ENCODE measurements at regions not wholly inside any gene's neighbourhood (a gene's known extent, or its start where the extent isn't known, plus 50 kb on each side); places are given as distances from the start of the nearest gene placed in this dataset.

DNA sequence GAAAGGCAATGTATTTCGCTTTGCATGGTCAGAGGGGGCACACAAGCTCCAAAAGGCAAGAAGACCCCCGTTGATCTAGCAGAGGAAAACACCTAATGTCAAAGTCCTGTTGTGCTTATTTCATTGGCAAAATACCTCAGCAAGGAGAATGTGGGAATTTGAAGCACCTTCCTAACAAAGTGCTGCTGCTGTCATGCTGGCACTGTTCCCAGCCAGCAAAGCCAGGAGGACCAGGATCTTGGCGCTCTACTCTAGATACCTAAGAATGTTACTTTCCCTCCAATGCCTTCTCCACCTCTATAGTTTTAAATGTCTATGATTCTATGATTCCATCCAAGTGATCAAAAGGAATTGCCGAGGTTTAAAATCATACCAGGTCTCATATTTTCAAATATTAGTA, 867.9 kb upstream of the POU3F3 start:
- no peak overlapping the region for H3K27ac ChIP-seq
- no peak overlapping the region for H3K4me3 ChIP-seq
- H3K4me1 ChIP-seq: no peaks in the 10 kb centered on the region
- no peak for DNase-seq
- H3K27me3 ChIP-seq: no peaks in the 10 kb centered on the region
- TF ChIP-seq POLR2A (IDR thresholded peaks at IDR 0.05): no peak
- TF ChIP-seq, protein P1, sequence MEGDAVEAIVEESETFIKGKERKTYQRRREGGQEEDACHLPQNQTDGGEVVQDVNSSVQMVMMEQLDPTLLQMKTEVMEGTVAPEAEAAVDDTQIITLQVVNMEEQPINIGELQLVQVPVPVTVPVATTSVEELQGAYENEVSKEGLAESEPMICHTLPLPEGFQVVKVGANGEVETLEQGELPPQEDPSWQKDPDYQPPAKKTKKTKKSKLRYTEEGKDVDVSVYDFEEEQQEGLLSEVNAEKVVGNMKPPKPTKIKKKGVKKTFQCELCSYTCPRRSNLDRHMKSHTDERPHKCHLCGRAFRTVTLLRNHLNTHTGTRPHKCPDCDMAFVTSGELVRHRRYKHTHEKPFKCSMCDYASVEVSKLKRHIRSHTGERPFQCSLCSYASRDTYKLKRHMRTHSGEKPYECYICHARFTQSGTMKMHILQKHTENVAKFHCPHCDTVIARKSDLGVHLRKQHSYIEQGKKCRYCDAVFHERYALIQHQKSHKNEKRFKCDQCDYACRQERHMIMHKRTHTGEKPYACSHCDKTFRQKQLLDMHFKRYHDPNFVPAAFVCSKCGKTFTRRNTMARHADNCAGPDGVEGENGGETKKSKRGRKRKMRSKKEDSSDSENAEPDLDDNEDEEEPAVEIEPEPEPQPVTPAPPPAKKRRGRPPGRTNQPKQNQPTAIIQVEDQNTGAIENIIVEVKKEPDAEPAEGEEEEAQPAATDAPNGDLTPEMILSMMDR (IDR thresholded peaks at IDR 0.05): no peak
- H3K9me3 ChIP-seq: no peaks in the 10 kb centered on the region
- no peaks in the 10 kb centered on the region for H3K36me3 ChIP-seq

DNA sequence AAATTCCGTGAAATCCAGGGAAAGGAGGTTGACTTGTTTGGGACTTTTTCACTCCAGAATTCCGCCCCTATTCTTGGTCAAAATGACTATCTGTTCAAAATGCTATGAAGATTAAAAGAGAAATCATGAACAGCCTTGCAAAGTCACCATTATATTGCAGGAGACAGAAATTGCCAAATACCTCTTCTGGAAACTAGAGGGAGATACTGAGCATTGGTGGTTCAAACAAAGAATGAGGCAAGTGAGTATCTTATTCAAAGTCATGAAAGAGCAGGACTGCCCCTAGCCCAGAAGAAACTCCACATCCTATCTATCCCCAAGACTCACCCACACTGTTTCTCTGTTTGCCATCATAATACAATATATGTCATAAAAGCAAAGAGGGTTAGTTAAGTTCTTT, 862.3 kb upstream of the POU3F3 start:
- no peaks in the 10 kb centered on the region for H3K36me3 ChIP-seq
- no peak for TF ChIP-seq POLR2A (IDR thresholded peaks at IDR 0.05)
- TF ChIP-seq, protein P1 (IDR thresholded peaks at IDR 0.05): no peak
- no peak for DNase-seq
- H3K27me3 ChIP-seq: no peaks in the 10 kb centered on the region
- H3K27ac ChIP-seq: no peak overlapping the region
- H3K4me3 ChIP-seq: no peak overlapping the region
- no peaks in the 10 kb centered on the region for H3K4me1 ChIP-seq
- H3K9me3 ChIP-seq: no peaks in the 10 kb centered on the region

DNA sequence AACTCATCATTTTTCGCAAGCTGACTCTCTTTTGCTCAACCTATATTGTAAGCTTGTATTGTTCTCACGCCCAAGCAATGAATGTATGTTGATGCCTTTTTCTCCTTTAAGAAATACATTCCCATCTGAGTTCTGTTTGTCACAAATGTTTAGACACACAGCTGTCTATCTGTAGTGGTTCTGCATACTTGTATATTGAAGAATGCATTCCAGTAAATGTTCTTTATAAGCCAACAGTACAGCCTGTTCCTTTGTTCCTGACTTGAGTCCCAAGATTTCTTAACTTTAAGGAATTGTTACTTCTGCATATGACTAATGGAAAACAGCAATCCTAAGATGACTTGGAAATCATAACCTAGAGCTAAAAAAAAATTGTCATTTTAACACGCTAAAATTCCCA, 849.1 kb upstream of the POU3F3 start:
- Histone ChIP-seq H3K27me3 (no peaks in the 10 kb centered on the region), H3K4me3 (no peak overlapping the region), H3K4me1 (no peaks in the 10 kb centered on the region), H3K36me3 (no peaks in the 10 kb centered on the region), H3K27ac (no peak overlapping the region), H3K9me3 (no peaks in the 10 kb centered on the region)
- DNase-seq: no peak
- TF ChIP-seq, protein P1 (IDR thresholded peaks at IDR 0.05): no peak
- TF ChIP-seq POLR2A (IDR thresholded peaks at IDR 0.05): no peak

DNA sequence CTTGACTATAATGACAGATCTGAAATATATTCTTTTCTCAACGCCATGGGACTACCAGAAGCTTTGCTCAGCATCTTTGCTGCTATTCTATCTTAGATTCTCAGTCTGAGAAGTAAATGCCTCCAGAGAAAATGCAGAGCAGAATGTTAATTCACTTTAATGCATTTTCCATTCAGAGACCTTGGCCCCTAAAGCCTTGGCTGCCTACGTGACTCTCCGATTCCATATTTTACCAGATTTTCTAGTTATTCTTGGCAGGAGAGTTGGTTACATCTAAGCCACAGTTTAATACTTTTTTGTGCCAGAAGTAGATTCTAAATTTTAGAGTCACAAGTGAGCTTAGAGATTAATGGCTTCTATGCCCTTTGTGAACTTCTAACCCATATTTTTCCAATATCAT, 837.1 kb upstream of the POU3F3 start:
- Histone ChIP-seq H3K27me3 (no peaks in the 10 kb centered on the region), H3K4me1 (no peaks in the 10 kb centered on the region), H3K36me3 (no peaks in the 10 kb centered on the region), H3K27ac (no peak overlapping the region), H3K9me3 (no peaks in the 10 kb centered on the region), H3K4me3 (no peak overlapping the region)
- no peak for DNase-seq
- no peak for TF ChIP-seq POLR2A (IDR thresholded peaks at IDR 0.05)
- TF ChIP-seq, protein P1 (IDR thresholded peaks at IDR 0.05): no peak

DNA sequence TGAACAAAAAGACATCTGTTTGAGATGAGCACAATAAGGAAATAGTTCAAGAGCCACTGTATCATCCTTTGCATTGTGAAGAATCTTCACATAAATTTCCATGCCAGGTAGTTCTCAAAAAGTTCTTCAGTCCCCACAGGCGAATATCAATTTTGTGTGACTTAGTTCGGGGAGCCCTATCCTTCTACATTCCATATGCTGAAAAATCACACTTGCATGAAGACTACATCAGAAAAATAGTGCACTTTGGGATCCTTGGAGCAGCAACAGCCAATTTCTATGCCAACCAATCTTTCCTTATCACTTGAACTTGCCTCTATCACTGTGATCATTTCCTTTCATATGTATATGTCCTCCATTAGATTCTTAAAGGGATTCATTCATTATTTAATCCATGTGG, 830.6 kb upstream of the POU3F3 start:
- DNase-seq: no peak

More for the DNA sequence above, 830.6 kb upstream of the POU3F3 start:
- no peaks in the 10 kb centered on the region for H3K36me3 ChIP-seq
- no peak overlapping the region for H3K27ac ChIP-seq
- H3K4me3 ChIP-seq: no peak overlapping the region
- H3K9me3 ChIP-seq: no peaks in the 10 kb centered on the region
- no peaks in the 10 kb centered on the region for H3K27me3 ChIP-seq
- H3K4me1 ChIP-seq: no peaks in the 10 kb centered on the region
- TF ChIP-seq, protein P1 (IDR thresholded peaks at IDR 0.05): no peak
- TF ChIP-seq POLR2A (IDR thresholded peaks at IDR 0.05): no peak

Measured in Peyer's patch (tissue), 4 donors.